H1 (cell line): ENCODE measurements at regions not wholly inside any gene's neighbourhood (a gene's known extent, or its start where the extent isn't known, plus 50 kb on each side); places are given as distances from the start of the nearest gene placed in this dataset.

ENCODE experiments used
- RXRA ChIP-seq: IDR thresholded peaks from 2 replicates; pipeline ENCODE4 v1.6.1; 2011; ENCODE audit warnings: low read depth, mild to moderate bottlenecking, low read length, moderate library complexity; ENCODE audit not compliant: insufficient read depth
- SIX5 ChIP-seq: IDR thresholded peaks from 2 replicates; pipeline ENCODE4 v1.6.1; 2011; ENCODE audit warnings: mild to moderate bottlenecking, low read depth, low read length
- TF ChIP-seq, protein P1 (sequence below): IDR thresholded peaks from 2 replicates; pipeline ENCODE4 v1.6.1; 2012; ENCODE audit warnings: inconsistent platforms

DNA sequence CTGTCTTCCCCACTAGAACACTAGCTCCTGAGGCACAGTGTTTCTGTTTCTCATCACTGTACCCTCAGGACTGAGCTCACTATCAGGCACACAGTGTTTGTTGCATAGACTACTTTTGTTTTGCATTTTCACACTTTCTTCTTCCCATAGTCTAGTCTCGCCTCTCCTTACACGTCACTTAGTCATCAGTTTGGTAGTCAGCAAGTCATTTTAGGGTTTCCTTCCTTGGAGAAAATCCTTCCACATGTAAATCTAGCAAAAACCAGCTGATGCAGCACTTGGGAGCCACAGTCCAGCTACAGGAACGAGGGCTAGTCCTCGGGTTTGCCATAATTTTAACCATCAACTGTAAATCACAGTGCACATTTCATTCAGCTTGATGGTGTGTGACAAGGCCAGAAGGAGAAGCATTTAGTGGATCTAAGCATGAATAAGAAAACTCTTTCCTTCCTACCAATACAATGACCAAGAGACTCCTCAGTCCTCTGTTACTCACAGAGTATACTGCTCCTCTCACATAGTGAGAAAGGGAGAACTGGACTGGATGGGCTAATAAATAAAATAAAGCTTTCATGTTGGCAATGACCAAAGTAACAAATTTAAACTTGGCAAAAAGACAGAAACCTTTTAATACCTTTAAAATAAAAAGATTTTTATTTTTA lies 221.0 kb downstream of the KLF12 start (continued):
- TF ChIP-seq RXRA (no peak), SIX5 (no peak)
- TF ChIP-seq, protein P1, sequence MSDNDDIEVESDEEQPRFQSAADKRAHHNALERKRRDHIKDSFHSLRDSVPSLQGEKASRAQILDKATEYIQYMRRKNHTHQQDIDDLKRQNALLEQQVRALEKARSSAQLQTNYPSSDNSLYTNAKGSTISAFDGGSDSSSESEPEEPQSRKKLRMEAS = no peak
